Left ventricle myocardium superior (tissue), 1 donor: ENCODE measurements at regions not wholly inside any gene's neighbourhood (a gene's known extent, or its start where the extent isn't known, plus 50 kb on each side); places are given as distances from the start of the nearest gene placed in this dataset.

Source experiments
- ATAC-seq: fragments of 200-7000 bp; cut with Tn5 transposase; one replicate; pipeline ENCODE4 v1.9.1; 2020; ENCODE audit warnings: mild to moderate bottlenecking, moderate library complexity
- DNase-seq: peaks from one replicate; pipeline ENCODE4 v3.0.0-alpha.2; 2020
- intact Hi-C: fragments of 100-400 bp; cut with micrococcal nuclease; formaldehyde crosslinking; loops from one replicate; pipeline ENCODE4 v1.11.0; 2022
- donor health status: DM: no; HTN: yes; CAD: no; lungs with severe emphysema.

DNA sequence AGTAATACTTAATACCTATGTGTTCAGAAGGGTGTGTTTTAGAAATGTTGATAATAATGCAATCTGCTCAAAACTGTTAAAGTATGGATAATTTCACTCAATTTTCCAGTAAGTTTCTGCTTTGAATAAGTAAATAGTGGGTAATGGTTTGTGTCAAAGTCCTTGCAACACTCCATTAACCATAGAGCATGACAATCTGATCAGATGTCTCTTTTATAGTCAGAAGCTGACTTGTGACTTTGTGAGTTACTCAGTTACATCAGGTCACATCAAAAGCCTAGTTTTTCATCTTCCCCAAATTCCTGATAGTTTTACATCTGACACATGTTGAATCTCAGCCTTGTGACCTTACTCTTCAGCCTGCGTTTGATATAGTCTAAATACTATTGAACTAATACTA lies 338.0 kb downstream of the EFNB2 start:
- DNase-seq (no peak), ATAC-seq (no peak)
- intact Hi-C loops = no loop called here

GRCh38 chr13:106187501-106188095 lies 347.9 kb downstream of the EFNB2 start:
- intact Hi-C loops = no loop called here
- DNase-seq (no peak), ATAC-seq (no peak)

- no peak for ATAC-seq
- intact Hi-C loops = no loop called here
- DNase-seq = no peak
These were observed 348.4 kb downstream of the EFNB2 start for GRCh38 chr13:106187101-106187500.

- intact Hi-C loops = no loop called here
- ATAC-seq (no peak), DNase-seq (no peak)
These were observed 349.0 kb downstream of the EFNB2 start for GRCh38 chr13:106186366-106187030.

GRCh38 chr13:106184790-106185189 lies 350.7 kb downstream of the EFNB2 start:
- ATAC-seq (no peak), DNase-seq (no peak)
- intact Hi-C loops = no loop called here

- ATAC-seq = no peak
- intact Hi-C loops = no loop called here
- no peak for DNase-seq
These were observed 351.9 kb downstream of the EFNB2 start for GRCh38 chr13:106183410-106184065.

DNA sequence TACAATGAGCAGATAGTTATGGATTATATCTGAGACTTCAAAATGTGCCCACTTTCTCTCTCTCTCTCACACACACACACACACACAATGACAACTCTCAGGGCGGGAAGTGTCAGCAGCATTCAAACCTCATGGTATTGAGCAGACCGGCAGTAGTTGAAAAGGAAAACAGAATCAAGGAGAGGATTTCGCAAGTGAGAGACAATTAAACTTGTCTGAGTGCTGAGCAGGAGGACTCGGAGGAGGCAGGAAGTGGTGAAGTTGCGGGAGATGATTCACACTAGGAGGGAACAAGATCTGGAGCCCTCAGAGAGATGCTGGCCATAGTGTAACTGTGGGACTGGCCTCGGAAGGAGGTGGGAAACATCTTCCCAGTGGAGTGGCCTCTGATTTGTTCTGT lies 353.1 kb downstream of the EFNB2 start:
- no peak for ATAC-seq
- DNase-seq = no peak
- intact Hi-C loops = no loop called here

DNA sequence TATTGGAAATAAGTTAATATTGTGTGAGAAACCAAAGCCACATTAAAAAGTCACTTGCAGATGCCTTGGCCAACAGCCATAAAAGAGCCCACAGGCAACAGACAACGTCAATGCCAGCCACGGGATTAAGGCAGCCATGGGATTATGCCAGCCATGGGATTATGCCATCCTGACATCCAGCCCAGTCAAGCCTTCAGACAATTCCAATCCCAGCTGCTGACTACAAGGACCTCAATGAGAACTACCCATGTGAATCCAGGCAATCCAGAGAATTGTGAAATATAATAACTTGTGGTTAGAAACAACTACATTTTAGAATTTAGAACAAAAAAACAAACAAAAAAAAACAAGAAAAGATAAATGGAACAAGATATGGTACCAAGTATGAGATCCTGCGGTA lies 356.6 kb downstream of the EFNB2 start:
- intact Hi-C loops = no loop called here
- DNase-seq = no peak
- ATAC-seq = no peak

DNA sequence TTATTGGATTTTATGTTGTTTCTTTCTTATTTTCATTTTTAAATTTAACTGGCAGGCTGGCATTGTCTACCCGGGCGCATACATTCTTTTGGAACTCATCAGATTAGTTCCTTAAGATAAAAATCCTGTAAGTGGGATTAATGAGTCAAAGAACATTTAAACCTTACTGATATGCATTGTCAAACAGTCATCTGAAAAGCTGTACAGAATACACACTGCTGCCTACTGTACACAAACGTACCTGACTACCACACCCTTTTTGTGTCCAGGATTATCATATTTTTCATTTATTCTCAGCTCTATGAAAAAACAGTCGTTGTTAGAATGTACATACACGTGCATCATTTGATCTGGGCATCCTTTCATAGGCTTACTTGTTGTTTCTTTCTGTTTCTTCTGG lies 358.3 kb downstream of the EFNB2 start:
- intact Hi-C loops = no loop called here
- no peak for DNase-seq
- ATAC-seq = no peak

DNA sequence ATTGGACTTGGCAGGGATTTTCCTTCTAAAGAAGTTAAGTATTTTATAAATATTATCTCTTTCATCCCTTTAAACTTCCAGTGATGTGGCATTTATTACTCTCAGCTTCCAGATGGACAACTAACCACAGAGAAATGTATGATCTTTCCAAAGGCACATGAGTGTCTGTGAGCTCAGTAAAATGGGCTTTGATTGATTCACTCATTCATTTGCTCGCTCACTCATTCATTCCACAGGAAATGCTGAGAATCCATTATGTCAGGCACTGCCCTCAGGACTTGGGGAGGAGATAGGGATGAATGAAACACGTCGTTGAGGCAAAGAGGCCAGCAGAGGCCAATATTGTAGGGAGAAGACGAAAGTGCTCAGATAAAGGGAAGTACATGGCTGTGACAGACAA lies 359.3 kb downstream of the EFNB2 start:
- intact Hi-C loops = no loop called here
- ATAC-seq = no peak
- no peak for DNase-seq

DNA sequence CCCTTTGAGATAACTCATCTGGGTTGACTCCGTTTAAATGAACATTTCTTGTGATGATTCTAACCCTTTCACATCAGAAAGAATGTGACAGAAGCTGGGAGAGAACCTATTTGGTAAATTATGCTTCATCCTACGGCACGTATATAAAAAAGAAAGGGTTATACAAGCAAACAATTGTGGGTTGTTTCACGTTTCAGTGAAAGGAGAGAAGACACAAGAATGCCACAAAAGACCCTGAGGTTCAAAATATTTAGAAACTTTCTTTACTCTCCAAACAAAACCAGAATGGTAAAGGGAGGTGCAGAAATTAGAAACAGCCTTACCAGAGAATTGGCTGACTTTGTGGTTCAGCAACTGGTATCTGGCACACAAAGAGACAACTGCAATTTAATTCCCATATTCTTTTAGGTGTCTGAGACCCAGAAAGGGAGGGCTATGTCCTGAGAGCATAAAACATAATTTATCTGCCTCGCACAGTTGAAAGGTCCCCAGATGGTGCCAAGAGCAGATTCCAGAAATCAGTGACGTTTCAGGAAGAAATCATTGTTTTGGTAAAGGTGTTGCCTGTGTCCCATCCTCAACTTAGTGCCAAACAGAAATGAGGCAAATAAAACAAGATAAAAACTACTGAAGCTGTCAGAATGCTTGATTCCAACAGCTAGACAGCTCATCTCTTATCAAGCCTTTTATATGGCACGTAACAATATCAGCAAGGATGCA lies 361.4 kb downstream of the EFNB2 start:
- intact Hi-C loops = no loop called here
- DNase-seq = no peak
- no peak for ATAC-seq

DNA sequence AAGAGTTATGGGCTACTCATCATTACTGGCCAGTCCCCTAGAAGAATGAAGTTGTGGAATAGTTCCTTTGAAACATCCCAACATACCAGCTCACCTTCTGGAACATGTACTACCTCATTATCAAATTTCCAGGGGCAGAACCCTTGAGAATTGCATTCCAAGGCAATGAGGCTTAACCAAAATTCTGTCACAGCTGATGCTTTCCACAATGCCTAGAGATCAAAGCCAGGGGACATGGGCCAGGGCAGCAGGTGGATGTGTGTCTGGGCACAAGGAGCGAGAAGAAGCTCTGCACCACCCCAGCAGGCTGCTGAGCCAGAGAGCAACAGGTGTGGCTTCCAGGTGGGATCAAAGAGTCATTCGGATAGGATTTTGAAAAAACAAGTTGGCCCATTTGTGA lies 362.1 kb downstream of the EFNB2 start:
- intact Hi-C loops = no loop called here
- DNase-seq (no peak), ATAC-seq (no peak)

DNA sequence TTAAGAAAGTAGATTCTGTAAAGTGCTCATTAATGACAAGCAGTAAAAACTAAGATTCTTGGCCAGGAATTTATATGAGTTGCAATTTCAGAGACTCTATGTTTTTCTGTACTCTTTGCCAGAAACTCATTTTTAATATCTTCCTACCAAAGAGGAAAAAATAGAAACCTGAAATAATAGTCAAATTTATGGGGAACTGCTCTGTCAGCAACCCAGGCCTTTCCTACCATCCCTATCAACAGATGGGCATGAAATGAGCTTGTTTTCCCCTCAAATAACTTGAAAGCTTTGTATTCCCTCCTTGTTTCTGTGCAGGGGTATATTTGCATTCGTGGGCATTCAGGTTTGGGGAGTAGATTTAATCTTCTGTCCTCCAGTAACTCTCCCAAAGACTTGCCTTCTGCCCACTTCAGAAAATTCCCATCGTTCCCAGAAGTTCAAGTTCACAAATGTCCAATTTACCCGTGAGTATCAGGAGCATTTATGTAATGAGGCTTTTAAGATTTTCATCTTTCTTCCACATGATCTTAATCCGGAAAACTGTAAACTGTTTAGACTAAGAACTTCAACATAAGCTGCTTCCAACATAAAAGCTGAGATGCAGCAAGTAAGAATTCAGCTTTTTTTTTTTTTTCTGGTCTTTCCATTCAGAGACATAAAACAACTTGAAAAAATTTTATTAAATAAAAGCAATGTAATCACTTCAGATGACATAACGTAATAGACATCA lies 363.1 kb downstream of the EFNB2 start:
- intact Hi-C loops = no loop called here
- DNase-seq (no peak), ATAC-seq (no peak)

DNA sequence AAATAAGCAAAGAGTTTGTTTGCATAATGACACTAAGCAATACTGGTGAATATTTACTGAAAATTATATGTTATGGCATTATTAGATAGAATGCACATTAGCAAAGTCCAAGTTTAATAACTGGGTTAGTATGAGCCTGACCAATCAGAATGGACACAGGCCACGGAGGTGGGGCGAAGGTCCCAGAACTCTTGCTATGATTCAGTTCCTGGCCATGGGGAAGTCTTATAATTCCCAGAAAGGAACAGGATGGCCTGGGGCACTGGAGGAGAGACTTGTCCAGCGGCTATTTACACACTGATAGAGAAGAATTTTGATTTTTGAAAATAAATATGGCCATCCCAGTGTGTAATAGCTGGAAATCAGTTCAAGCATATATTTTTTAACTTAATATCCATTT lies 372.0 kb downstream of the EFNB2 start:
- DNase-seq = no peak
- intact Hi-C loops = no loop called here
- ATAC-seq = no peak

- DNase-seq = no peak
- intact Hi-C loops = no loop called here
- ATAC-seq = no peak
These were observed 374.3 kb downstream of the EFNB2 start for GRCh38 chr13:106161146-106161545.

GRCh38 chr13:106159295-106160195 lies 375.9 kb downstream of the EFNB2 start:
- intact Hi-C loops = no loop called here
- DNase-seq (no peak), ATAC-seq (no peak)

GRCh38 chr13:106156468-106156867 lies 379.0 kb downstream of the EFNB2 start:
- DNase-seq (no peak), ATAC-seq (no peak)
- intact Hi-C loops = no loop called here

- ATAC-seq (no peak), DNase-seq (no peak)
- intact Hi-C loops = no loop called here
These were observed 380.1 kb downstream of the EFNB2 start for GRCh38 chr13:106155411-106155810.

DNA sequence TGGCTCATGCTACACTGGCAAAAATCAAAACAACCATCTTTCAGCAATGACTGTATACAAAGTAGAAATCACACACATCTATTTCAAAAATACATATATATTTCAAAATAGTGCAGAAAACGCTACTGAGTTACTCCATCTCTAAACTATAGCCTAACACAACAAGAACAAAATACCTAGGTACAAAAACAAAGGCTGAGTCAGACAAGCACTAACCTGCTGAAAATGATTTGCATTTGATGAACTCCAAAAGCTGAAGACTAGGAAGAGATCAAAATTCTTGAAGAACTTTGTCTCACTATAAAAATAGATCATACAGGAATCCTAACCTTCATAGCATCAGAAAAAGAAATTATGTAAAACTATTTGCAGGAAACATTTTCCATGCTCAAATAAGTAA lies 381.6 kb downstream of the EFNB2 start:
- intact Hi-C loops = no loop called here
- DNase-seq = no peak
- ATAC-seq = no peak
